Adrenal gland (tissue), 9 donors: ENCODE measurements at regions not wholly inside any gene's neighbourhood (a gene's known extent, or its start where the extent isn't known, plus 50 kb on each side); places are given as distances from the start of the nearest gene placed in this dataset.

Source experiments
- DNase-seq, 7 donors: peaks; one replicate each; pipeline ENCODE4 v3.0.0-alpha.2; 2019 to 2020
- H3K27ac ChIP-seq, 5 donors: fragments of 200-600 bp; sonication (generic) in 4 of 5; 1 replicate in 3 of 5; 2 replicates in 2 of 5; pipeline versions ENCODE4 v1.5.1 to v1.8.0; 2016 to 2020; ENCODE audit warnings: mild to moderate bottlenecking in 1 of 5
- H3K27me3 ChIP-seq: fragments of 200-600 bp; 2 replicates; pipeline ENCODE4 v1.8.0; 2021
- H3K36me3 ChIP-seq, 2 donors: fragments of 200-600 bp; replicated peaks in 1 of 2; 1 replicate in 1 of 2; 2 replicates in 1 of 2; pipeline versions ENCODE4 v1.5.1 to v1.8.0; 2018 to 2022
- H3K4me1 ChIP-seq, 2 donors: fragments of 200-600 bp; replicated peaks in 1 of 2; 1 replicate in 1 of 2; 2 replicates in 1 of 2; pipeline versions ENCODE4 v1.5.1 to v1.8.0; 2018 to 2021
- H3K4me3 ChIP-seq, 4 donors: fragments of 200-600 bp; sonication (generic) in 3 of 4; one replicate each; pipeline ENCODE4 v1.5.1; 2016 to 2018
- H3K9me3 ChIP-seq, 3 donors: fragments of 200-600 bp; sonication (generic) in 1 of 3; replicated peaks in 1 of 3; 1 replicate in 2 of 3; 2 replicates in 1 of 3; pipeline versions ENCODE4 v1.5.1 to v1.8.0; 2016 to 2021
- CTCF ChIP-seq, 6 experiments: fragments of 450-650 bp in 4 of 6; fragments of 200-600 bp in 2 of 6; sonication (generic) in 1 of 6; IDR thresholded peaks; 1 replicate in 5 of 6; 2 replicates in 1 of 6; pipeline versions ENCODE4 v1.5.1 to v1.8.0; 2016 to 2021; ENCODE audit warnings: antibody characterized with exemption in 6 of 6, mild to moderate bottlenecking in 2 of 6, moderate library complexity in 1 of 6
- POLR2A ChIP-seq, 2 donors: fragments of 450-650 bp; IDR thresholded peaks; one replicate each; pipeline ENCODE4 v1.6.1; 2017; ENCODE audit warnings: antibody characterized with exemption in 2 of 2, mild to moderate bottlenecking in 2 of 2, moderate library complexity in 1 of 2
- WGBS, 4 donors: extraction: QIAGEN DNeasy Blood & Tissue Kit in 2 of 4; methylation state at CpG; one replicate each; pipeline versions ENCODE4 v1.1.5 to v1.1.7; 2013 to 2017; 5-methylcytosine and 5-hydroxymethylcytosine counted together
- intact Hi-C, 2 donors: fragments of 100-400 bp; cut with DNase I; formaldehyde crosslinking; loops; one replicate each; pipeline versions ENCODE4 v1.14.1 to v1.15.0; 2022 to 2023
- donor health status: healthy with polysubstance abuse.
- donor health status: Bipolar disorder and iron deficiency.
- donor health status: DM: yes; HTN: yes; CAD: no.
- donor health status: DM: no; HTN: no; CAD: no.
- donor health status: DM: no; HTN: no; CAD: no.

GRCh38 chr10:44435196-44435595 is 50.3 kb upstream of the CXCL12 start:
- 75 to 82% (median 80%) methylated on average over 6 to 7 of the region's 7 CpGs for WGBS, 4 donors
- Histone ChIP-seq H3K27ac (no peak overlapping the region), H3K36me3 (no peaks in the 10 kb centered on the region), H3K9me3 (no peaks in the 10 kb centered on the region), H3K4me3 (no peak overlapping the region), H3K4me1 (no peaks in the 10 kb centered on the region), H3K27me3 (no peaks in the 10 kb centered on the region)
- intact Hi-C loops = no loop called here
- DNase-seq = peak in 1 of 7 donors; percentile 27
- TF ChIP-seq CTCF (IDR thresholded peaks at IDR 0.05) = no peak

- H3K4me1 ChIP-seq = no peaks in the 10 kb centered on the region
- intact Hi-C loops = no loop called here
- 22 to 90% (median 34%) methylated on average over 1 of the region's 1 CpG for WGBS, 4 donors
- no peaks in the 10 kb centered on the region for H3K36me3 ChIP-seq
- no peak overlapping the region for H3K27ac ChIP-seq
- TF ChIP-seq POLR2A (IDR thresholded peaks at IDR 0.05) (no peak), CTCF (IDR thresholded peaks at IDR 0.05) (no peak)
- no peak for DNase-seq
- H3K4me3 ChIP-seq = no peak overlapping the region
- no peaks in the 10 kb centered on the region for H3K27me3 ChIP-seq
- H3K9me3 ChIP-seq = no peaks in the 10 kb centered on the region
These were observed 51.3 kb upstream of the CXCL12 start for GRCh38 chr10:44436240-44436639.

- intact Hi-C loops = no loop called here
- Histone ChIP-seq H3K27me3 (no peaks in the 10 kb centered on the region), H3K27ac (peak overlapping the region in 3 of 5 donors; percentile 32 to 70 (median 49)), H3K36me3 (no peaks in the 10 kb centered on the region), H3K4me1 (no peaks in the 10 kb centered on the region), H3K9me3 (no peaks in the 10 kb centered on the region), H3K4me3 (no peak overlapping the region)
- TF ChIP-seq CTCF (IDR thresholded peaks at IDR 0.05) (no peak), POLR2A (IDR thresholded peaks at IDR 0.05) (no peak)
- DNase-seq = no peak
- 81 to 89% (median 84%) methylated on average over 3 to 4 of the region's 4 CpGs for WGBS, 4 donors
These were observed 53.1 kb upstream of the CXCL12 start for GRCh38 chr10:44437840-44438511.

GRCh38 chr10:44439239-44439957 is 54.5 kb upstream of the CXCL12 start:
- intact Hi-C loops = no loop called here
- Histone ChIP-seq H3K27ac (peak overlapping the region in 2 of 5 donors; percentile 57 to 83), H3K9me3 (no peaks in the 10 kb centered on the region), H3K27me3 (no peaks in the 10 kb centered on the region), H3K4me3 (no peak overlapping the region), H3K36me3 (no peaks in the 10 kb centered on the region), H3K4me1 (no peaks in the 10 kb centered on the region)
- DNase-seq = no peak
- WGBS, 4 donors = 76 to 90% (median 88%) methylated on average over 4 to 8 of the region's 8 CpGs
- no peak for TF ChIP-seq CTCF (IDR thresholded peaks at IDR 0.05)
- no peak for TF ChIP-seq POLR2A (IDR thresholded peaks at IDR 0.05)
